ENCODE measurements at regions not wholly inside any gene's neighbourhood (a gene's known extent, or its start where the extent isn't known, plus 50 kb on each side); places are given as distances from the start of the nearest gene placed in this dataset.
A peak's percentile ranks its signal among the peaks of the same experiment; 100 is the strongest.

DNA sequence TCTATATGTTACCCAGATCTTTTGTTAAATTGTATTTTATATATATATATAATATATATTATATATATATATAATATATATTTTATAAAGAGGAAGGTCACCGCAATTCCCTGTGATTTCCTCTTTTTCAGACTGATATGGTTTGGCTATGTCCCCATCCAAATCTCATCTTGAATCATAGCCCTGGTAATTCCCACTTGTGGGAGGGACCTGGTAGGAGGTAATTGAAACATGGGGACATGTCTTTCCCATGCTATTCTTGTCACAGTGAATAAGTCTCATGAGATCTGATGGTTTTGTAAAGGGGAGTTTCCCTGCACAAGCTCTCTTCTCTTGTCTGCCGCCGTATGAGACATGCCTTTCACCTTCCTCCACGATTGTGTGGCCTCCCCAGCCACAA, 157.6 kb downstream of the RAB38 start:
- Histone ChIP-seq H3K27ac (no peak overlapping the region), H3K27me3 (no peaks in the 10 kb centered on the region), H3K4me1 (ENCODE audit: insufficient read depth) (no peaks in the 10 kb centered on the region), H3K9me3 (no peaks in the 10 kb centered on the region), H3K36me3 (no peaks in the 10 kb centered on the region), H3K4me3 (no peak overlapping the region)
- 59 to 63% (median 62%) methylated on average over 4 of the region's 4 CpGs for WGBS, 3 donors
- DNase-seq = no peak
- TF ChIP-seq POLR2A (IDR thresholded peaks at IDR 0.05) = no peak
- TF ChIP-seq EP300 (IDR thresholded peaks at IDR 0.05) = no peak
- TF ChIP-seq, protein P1, sequence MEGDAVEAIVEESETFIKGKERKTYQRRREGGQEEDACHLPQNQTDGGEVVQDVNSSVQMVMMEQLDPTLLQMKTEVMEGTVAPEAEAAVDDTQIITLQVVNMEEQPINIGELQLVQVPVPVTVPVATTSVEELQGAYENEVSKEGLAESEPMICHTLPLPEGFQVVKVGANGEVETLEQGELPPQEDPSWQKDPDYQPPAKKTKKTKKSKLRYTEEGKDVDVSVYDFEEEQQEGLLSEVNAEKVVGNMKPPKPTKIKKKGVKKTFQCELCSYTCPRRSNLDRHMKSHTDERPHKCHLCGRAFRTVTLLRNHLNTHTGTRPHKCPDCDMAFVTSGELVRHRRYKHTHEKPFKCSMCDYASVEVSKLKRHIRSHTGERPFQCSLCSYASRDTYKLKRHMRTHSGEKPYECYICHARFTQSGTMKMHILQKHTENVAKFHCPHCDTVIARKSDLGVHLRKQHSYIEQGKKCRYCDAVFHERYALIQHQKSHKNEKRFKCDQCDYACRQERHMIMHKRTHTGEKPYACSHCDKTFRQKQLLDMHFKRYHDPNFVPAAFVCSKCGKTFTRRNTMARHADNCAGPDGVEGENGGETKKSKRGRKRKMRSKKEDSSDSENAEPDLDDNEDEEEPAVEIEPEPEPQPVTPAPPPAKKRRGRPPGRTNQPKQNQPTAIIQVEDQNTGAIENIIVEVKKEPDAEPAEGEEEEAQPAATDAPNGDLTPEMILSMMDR (IDR thresholded peaks at IDR 0.05) = no peak
- intact Hi-C loops (cut with DNase I) = no loop called here

DNA sequence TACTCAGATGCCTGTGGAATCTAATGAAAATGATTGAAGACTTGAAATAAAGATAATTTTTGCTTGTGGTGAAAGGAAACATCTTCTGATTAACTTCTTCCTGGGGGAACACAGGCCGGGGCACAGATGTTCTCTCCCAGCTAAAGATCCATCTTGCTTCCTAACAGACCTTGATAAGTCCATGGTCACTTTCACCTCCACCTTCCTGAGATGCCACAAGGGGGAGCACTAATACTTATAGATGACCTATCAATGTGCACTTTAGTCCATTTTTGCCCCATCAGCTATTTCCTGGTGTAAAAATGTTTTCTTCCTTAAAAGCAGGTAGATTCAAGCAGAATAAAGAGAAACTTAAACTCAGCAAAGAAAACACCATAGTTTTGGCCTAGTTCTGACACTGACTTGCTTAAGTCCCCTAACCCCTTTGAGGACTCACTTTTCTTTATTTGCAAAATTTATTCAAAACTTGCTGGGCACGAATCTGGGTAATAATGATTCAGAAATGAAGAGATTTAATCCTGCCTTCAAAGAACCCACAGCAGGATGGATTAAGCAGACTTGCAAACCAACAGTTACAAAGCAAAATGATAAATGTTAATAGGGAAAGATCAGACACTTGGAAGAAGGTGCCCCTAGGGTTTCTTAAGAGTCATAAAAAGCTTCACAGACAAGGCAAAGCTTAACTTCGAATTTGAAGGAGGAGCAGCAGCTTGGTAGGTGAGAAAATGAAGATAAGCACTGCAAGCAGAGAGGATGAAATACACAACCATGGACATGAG, 158.7 kb downstream of the RAB38 start:
- H3K27me3 ChIP-seq = no peaks in the 10 kb centered on the region
- no peak for TF ChIP-seq EP300 (IDR thresholded peaks at IDR 0.05)
- TF ChIP-seq, protein P1 (IDR thresholded peaks at IDR 0.05) = peak; percentile 20 to 52 (median 42)
- no peaks in the 10 kb centered on the region for H3K9me3 ChIP-seq
- H3K27ac ChIP-seq = no peak overlapping the region
- no peaks in the 10 kb centered on the region for H3K36me3 ChIP-seq
- intact Hi-C loops (cut with DNase I) = no loop called here
- WGBS, 3 donors = 22 to 31% (median 26%) methylated on average over 3 of the region's 3 CpGs
- DNase-seq = peak in 4 of 5 donors; percentile 24 to 71 (median 40)
- H3K4me3 ChIP-seq = no peak overlapping the region
- H3K4me1 ChIP-seq (ENCODE audit: insufficient read depth) = no peaks in the 10 kb centered on the region

DNA sequence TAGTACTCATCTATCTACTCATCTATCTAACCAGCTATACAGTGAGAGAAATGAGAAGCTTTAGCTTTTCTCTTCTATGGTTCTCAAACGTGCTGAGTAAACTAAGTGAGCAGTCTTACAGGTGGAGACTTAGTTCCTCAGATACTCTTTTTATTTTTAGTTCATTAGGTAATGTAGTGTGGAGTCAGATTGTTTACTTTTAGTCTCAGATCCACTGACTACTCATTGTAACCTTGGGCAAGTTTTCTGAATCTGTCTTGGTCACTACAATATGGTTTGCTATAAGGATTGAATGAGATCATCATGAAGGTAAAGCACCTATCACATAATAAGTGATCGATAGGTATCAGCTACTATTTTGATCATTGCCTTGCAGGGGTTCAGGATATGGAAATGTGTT, 160.1 kb downstream of the RAB38 start:
- DNase-seq = no peak
- TF ChIP-seq, protein P1 (IDR thresholded peaks at IDR 0.05) = no peak
- TF ChIP-seq EP300 (IDR thresholded peaks at IDR 0.05) = no peak
- TF ChIP-seq POLR2A (IDR thresholded peaks at IDR 0.05) = no peak
- Histone ChIP-seq H3K27ac (no peak overlapping the region), H3K4me1 (ENCODE audit: insufficient read depth) (no peaks in the 10 kb centered on the region), H3K27me3 (no peaks in the 10 kb centered on the region), H3K9me3 (no peaks in the 10 kb centered on the region), H3K4me3 (no peak overlapping the region), H3K36me3 (no peaks in the 10 kb centered on the region)
- intact Hi-C loops (cut with DNase I) = no loop called here
- WGBS, 3 donors = 67 to 72% (median 68%) methylated on average over 2 of the region's 2 CpGs

DNA sequence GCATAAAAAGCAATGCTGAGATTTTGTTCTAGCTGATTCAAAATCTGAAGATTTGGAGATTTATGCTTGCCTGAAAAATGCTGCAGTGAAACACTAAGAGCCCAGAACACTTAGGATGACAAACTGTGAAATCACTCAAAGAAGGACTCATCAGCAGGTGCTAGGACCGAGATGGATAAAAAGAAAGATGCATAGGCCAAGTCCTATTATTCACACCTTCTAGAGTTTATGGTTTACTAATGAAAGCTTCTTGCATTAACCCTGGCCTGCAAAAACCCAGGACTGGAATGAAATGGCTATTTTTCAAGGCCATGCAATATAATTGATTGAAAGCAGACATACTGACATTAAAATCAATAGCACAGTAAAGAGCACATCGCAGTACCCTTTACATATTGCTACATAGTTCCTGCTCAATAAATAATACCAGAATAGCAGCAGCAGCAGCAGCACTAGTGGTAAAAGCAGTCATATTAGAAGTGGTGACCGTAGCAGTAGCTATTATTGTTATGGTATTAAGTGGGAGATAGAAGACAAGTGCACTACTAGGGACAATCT, 161.7 kb downstream of the RAB38 start:
- Histone ChIP-seq H3K4me3 (no peak overlapping the region), H3K36me3 (no peaks in the 10 kb centered on the region), H3K27me3 (no peaks in the 10 kb centered on the region), H3K9me3 (no peaks in the 10 kb centered on the region), H3K27ac (no peak overlapping the region), H3K4me1 (ENCODE audit: insufficient read depth) (no peaks in the 10 kb centered on the region)
- intact Hi-C loops (cut with DNase I) = no loop called here
- WGBS, 3 donors = 44 to 78% (median 67%) methylated on average over 3 of the region's 3 CpGs
- TF ChIP-seq EP300 (IDR thresholded peaks at IDR 0.05) = no peak
- TF ChIP-seq, protein P1 (IDR thresholded peaks at IDR 0.05) = no peak
- no peak for TF ChIP-seq POLR2A (IDR thresholded peaks at IDR 0.05)
- no peak for DNase-seq

All from ovary (tissue), 7 donors.